Caco-2 (cell line): ENCODE measurements at regions not wholly inside any gene's neighbourhood (a gene's known extent, or its start where the extent isn't known, plus 50 kb on each side); places are given as distances from the start of the nearest gene placed in this dataset.

Source experiments
- BruUV-seq: library from RNA; stranded (reverse); fragments of 400-500 nt; replicated peaks from 2 replicates; lab custom pipeline; 2021; lab: Mats Ljungman, UMichigan
- CTCF ChIA-PET: fragments of 300-600 bp; sonication (Branson Sonifier 250); formaldehyde crosslinking; loops from one replicate; lab custom pipeline; 2022; ENCODE audit warnings: antibody characterized with exemption; lab: Charles Lee
- POLR2A ChIA-PET: fragments of 300-600 bp; sonication (Branson Sonifier 250); formaldehyde crosslinking; loops from one replicate; lab custom pipeline; 2022; ENCODE audit warnings: antibody characterized with exemption; lab: Charles Lee
- DNase-seq, 2 experiments: peaks; one replicate each; pipeline versions ENCODE4 v3.0.0 to v3.0.0-alpha.2; 2020 to 2022
- H3K27me3 ChIP-seq: replicated peaks from 2 replicates; pipeline ENCODE4 v1.6.0; 2011; ENCODE audit warnings: low read length; ENCODE audit not compliant: control insufficient read depth, insufficient read depth
- H3K36me3 ChIP-seq: 2 replicates; pipeline ENCODE4 v1.5.1; 2011; ENCODE audit warnings: low read length; ENCODE audit not compliant: control insufficient read depth, insufficient read depth
- H3K4me1 ChIP-seq: fragments of 250-450 bp; sonication (Bioruptor Pico); 2 replicates; pipeline ENCODE4 v1.5.1; 2020; ENCODE audit warnings: mild to moderate bottlenecking
- H3K4me3 ChIP-seq: 2 replicates; pipeline ENCODE4 v1.5.1; 2011; ENCODE audit warnings: low read depth, mild to moderate bottlenecking, control low read depth, low read length
- H3K9me3 ChIP-seq: fragments of 250-450 bp; sonication (Bioruptor Pico); 2 replicates; pipeline ENCODE4 v1.5.1; 2020; ENCODE audit warnings: mild to moderate bottlenecking, moderate library complexity
- H3K27ac Mint-ChIP-seq: one replicate; pipeline ENCODE4 v1.8.0; 2022; ENCODE audit warnings: mixed read lengths; ENCODE audit not compliant: unreplicated experiment
- H3K27me3 Mint-ChIP-seq: one replicate; pipeline ENCODE4 v1.8.0; 2022; ENCODE audit warnings: mixed read lengths; ENCODE audit not compliant: insufficient read depth, unreplicated experiment
- H3K36me3 Mint-ChIP-seq: one replicate; pipeline ENCODE4 v1.8.0; 2022; ENCODE audit warnings: mild to moderate bottlenecking, mixed read lengths; ENCODE audit not compliant: insufficient read depth, unreplicated experiment
- H3K4me1 Mint-ChIP-seq: one replicate; pipeline ENCODE4 v1.8.0; 2022; ENCODE audit warnings: low read depth, mixed read lengths; ENCODE audit not compliant: unreplicated experiment
- H3K4me3 Mint-ChIP-seq: one replicate; pipeline ENCODE4 v1.8.0; 2022; ENCODE audit warnings: mild to moderate bottlenecking, moderate library complexity, mixed read lengths; ENCODE audit not compliant: unreplicated experiment
- H3K9me3 Mint-ChIP-seq: one replicate; pipeline ENCODE4 v1.8.0; 2022; ENCODE audit warnings: mixed read lengths; ENCODE audit not compliant: unreplicated experiment
- intact Hi-C: fragments of 100-400 bp; cut with micrococcal nuclease; formaldehyde crosslinking; loops from one replicate; pipeline ENCODE4 v1.10.0; 2022; ENCODE audit not compliant: unreplicated experiment
- TF ChIP-seq, protein P1 (sequence below), 2 experiments: fragments of 200-600 bp in 1 of 2; IDR thresholded peaks; 1 replicate in 1 of 2; 2 replicates in 1 of 2; pipeline versions ENCODE4 v1.5.1 to v1.8.0; 2011 to 2022; ENCODE audit warnings: antibody characterized with exemption in 1 of 2, control low read depth in 1 of 2, inconsistent platforms in 1 of 2, low read depth in 1 of 2, low read length in 1 of 2, mild to moderate bottlenecking in 1 of 2, moderate library complexity in 1 of 2; ENCODE audit not compliant: insufficient read depth in 1 of 2, severe bottlenecking in 1 of 2, unreplicated experiment in 1 of 2

GRCh38 chr7:33799766-33800165 lies 105.6 kb upstream of the BMPER start:
- no peaks in the 10 kb centered on the region for H3K4me1 ChIP-seq
- DNase-seq: no peak
- no TSS peak for BruUV-seq
- H3K27me3 Mint-ChIP-seq: peaks cover 2% of the 10 kb centered on the region
- POLR2A ChIA-PET: no interaction called here
- CTCF ChIA-PET: no interaction called here
- H3K4me3 ChIP-seq: no peak overlapping the region
- TF ChIP-seq, protein P1, sequence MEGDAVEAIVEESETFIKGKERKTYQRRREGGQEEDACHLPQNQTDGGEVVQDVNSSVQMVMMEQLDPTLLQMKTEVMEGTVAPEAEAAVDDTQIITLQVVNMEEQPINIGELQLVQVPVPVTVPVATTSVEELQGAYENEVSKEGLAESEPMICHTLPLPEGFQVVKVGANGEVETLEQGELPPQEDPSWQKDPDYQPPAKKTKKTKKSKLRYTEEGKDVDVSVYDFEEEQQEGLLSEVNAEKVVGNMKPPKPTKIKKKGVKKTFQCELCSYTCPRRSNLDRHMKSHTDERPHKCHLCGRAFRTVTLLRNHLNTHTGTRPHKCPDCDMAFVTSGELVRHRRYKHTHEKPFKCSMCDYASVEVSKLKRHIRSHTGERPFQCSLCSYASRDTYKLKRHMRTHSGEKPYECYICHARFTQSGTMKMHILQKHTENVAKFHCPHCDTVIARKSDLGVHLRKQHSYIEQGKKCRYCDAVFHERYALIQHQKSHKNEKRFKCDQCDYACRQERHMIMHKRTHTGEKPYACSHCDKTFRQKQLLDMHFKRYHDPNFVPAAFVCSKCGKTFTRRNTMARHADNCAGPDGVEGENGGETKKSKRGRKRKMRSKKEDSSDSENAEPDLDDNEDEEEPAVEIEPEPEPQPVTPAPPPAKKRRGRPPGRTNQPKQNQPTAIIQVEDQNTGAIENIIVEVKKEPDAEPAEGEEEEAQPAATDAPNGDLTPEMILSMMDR (IDR thresholded peaks at IDR 0.05; ENCODE audit: insufficient read depth in 1 of 2, low read depth in 1 of 2, low read length in 1 of 2, severe bottlenecking in 1 of 2, unreplicated experiment in 1 of 2): no peak
- no peak overlapping the region for H3K27ac Mint-ChIP-seq
- no peaks in the 10 kb centered on the region for H3K36me3 ChIP-seq
- H3K4me3 Mint-ChIP-seq: no peak overlapping the region
- no peaks in the 10 kb centered on the region for H3K9me3 ChIP-seq
- H3K9me3 Mint-ChIP-seq: peaks cover 26% of the 10 kb centered on the region
- no peaks in the 10 kb centered on the region for H3K4me1 Mint-ChIP-seq
- H3K36me3 Mint-ChIP-seq: no peaks in the 10 kb centered on the region
- no peaks in the 10 kb centered on the region for H3K27me3 ChIP-seq
- intact Hi-C loops: no loop called here

- H3K4me1 Mint-ChIP-seq: no peaks in the 10 kb centered on the region
- intact Hi-C loops: no loop called here
- H3K27me3 ChIP-seq: no peaks in the 10 kb centered on the region
Measured at GRCh38 chr7:33802600-33802999, 102.7 kb upstream of the BMPER start.

GRCh38 chr7:33804140-33804660 lies 101.1 kb upstream of the BMPER start:
- BruUV-seq: no TSS peak
- Histone ChIP-seq H3K4me3 (no peak overlapping the region), H3K9me3 (no peaks in the 10 kb centered on the region), H3K27me3 (no peaks in the 10 kb centered on the region), H3K4me1 (peaks cover 13% of the 10 kb centered on the region; the same call in 1 of the 2 replicates), H3K36me3 (no peaks in the 10 kb centered on the region)
- ChIA-PET POLR2A (no interaction called here), CTCF (no interaction called here)
- peaks cover 2% of the 10 kb centered on the region for H3K27me3 Mint-ChIP-seq
- DNase-seq: no peak
- H3K36me3 Mint-ChIP-seq: no peaks in the 10 kb centered on the region
- H3K4me3 Mint-ChIP-seq: no peak overlapping the region
- no peaks in the 10 kb centered on the region for H3K4me1 Mint-ChIP-seq
- no peak overlapping the region for H3K27ac Mint-ChIP-seq
- intact Hi-C loops: no loop called here
- TF ChIP-seq, protein P1 (IDR thresholded peaks at IDR 0.05; ENCODE audit: insufficient read depth in 1 of 2, low read depth in 1 of 2, low read length in 1 of 2, severe bottlenecking in 1 of 2, unreplicated experiment in 1 of 2): no peak
- H3K9me3 Mint-ChIP-seq: peaks cover 19% of the 10 kb centered on the region

More at GRCh38 chr7:33802600-33802999, 102.7 kb upstream of the BMPER start:
- Mint-ChIP-seq H3K27me3 (peaks cover 2% of the 10 kb centered on the region), H3K27ac (no peak overlapping the region), H3K36me3 (no peaks in the 10 kb centered on the region), H3K4me3 (no peak overlapping the region), H3K9me3 (peaks cover 26% of the 10 kb centered on the region)
- Histone ChIP-seq H3K9me3 (no peaks in the 10 kb centered on the region), H3K4me3 (no peak overlapping the region), H3K4me1 (0 out of 2 replicates have a peak, but pooled peaks cover 5% of the 10 kb centered on the region), H3K36me3 (no peaks in the 10 kb centered on the region)
- DNase-seq: no peak
- CTCF ChIA-PET: no interaction called here
- POLR2A ChIA-PET: no interaction called here
- TF ChIP-seq, protein P1 (IDR thresholded peaks at IDR 0.05; ENCODE audit: insufficient read depth in 1 of 2, low read depth in 1 of 2, low read length in 1 of 2, severe bottlenecking in 1 of 2, unreplicated experiment in 1 of 2): no peak
- BruUV-seq: no TSS peak
